ENCODE measurements at regions not wholly inside any gene's neighbourhood (a gene's known extent, or its start where the extent isn't known, plus 50 kb on each side); places are given as distances from the start of the nearest gene placed in this dataset.

DNA sequence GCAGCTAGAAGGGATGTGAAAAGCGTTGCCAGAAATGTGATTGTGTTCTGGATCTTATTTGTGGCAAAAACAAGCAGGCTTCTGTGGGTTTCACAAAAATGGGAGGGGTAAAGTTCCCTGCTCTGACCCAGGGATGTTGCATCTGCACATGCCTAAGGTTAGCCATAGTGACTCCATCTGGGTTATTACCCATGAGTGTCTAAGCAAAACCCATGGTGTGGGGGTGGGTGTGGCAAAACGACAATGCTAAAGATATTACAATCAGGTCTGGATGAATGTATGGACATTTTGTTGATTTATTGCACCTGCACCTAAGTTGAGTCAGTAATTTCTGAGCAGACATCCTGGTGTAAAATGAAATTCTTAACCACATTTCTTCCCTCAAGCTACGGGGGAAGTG, 131.4 kb upstream of the EIF1AY start:
- TF ChIP-seq, protein P1, sequence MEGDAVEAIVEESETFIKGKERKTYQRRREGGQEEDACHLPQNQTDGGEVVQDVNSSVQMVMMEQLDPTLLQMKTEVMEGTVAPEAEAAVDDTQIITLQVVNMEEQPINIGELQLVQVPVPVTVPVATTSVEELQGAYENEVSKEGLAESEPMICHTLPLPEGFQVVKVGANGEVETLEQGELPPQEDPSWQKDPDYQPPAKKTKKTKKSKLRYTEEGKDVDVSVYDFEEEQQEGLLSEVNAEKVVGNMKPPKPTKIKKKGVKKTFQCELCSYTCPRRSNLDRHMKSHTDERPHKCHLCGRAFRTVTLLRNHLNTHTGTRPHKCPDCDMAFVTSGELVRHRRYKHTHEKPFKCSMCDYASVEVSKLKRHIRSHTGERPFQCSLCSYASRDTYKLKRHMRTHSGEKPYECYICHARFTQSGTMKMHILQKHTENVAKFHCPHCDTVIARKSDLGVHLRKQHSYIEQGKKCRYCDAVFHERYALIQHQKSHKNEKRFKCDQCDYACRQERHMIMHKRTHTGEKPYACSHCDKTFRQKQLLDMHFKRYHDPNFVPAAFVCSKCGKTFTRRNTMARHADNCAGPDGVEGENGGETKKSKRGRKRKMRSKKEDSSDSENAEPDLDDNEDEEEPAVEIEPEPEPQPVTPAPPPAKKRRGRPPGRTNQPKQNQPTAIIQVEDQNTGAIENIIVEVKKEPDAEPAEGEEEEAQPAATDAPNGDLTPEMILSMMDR (IDR thresholded peaks at IDR 0.05 in 4 of 5, conservative IDR thresholded peaks at IDR 0.05 in 1 of 5) = no peak
- no peak for TF ChIP-seq POLR2A (IDR thresholded peaks at IDR 0.05)

Data from gastrocnemius medialis (tissue), 4 donors.